Ovary (tissue), 7 donors: ENCODE measurements at regions not wholly inside any gene's neighbourhood (a gene's known extent, or its start where the extent isn't known, plus 50 kb on each side); places are given as distances from the start of the nearest gene placed in this dataset.

ENCODE experiments used
- DNase-seq, 5 donors: peaks; one replicate each; pipeline ENCODE4 v3.0.0-alpha.2; 2019 to 2020
- H3K27ac ChIP-seq, 2 donors: fragments of 200-600 bp; one replicate each; pipeline versions ENCODE4 v1.5.1 to v1.8.0; 2019 to 2022
- H3K27me3 ChIP-seq: fragments of 200-600 bp; one replicate; pipeline ENCODE4 v1.8.0; 2022
- H3K36me3 ChIP-seq: fragments of 200-600 bp; sonication (generic); one replicate; pipeline ENCODE4 v1.5.1; 2019
- H3K4me1 ChIP-seq: one replicate; pipeline ENCODE4 v1.8.1; 2013; ENCODE audit warnings: mild to moderate bottlenecking, moderate library complexity; ENCODE audit not compliant: insufficient read depth
- H3K4me3 ChIP-seq: fragments of 200-600 bp; sonication (generic); one replicate; pipeline ENCODE4 v1.5.1; 2017
- H3K9me3 ChIP-seq, 2 donors: fragments of 200-600 bp in 1 of 2; sonication (generic) in 1 of 2; one replicate each; pipeline versions ENCODE4 v1.5.1 to v1.8.1; 2013 to 2019; ENCODE audit warnings: mild to moderate bottlenecking in 1 of 2, moderate library complexity in 1 of 2
- EP300 ChIP-seq: sonication (generic); formaldehyde crosslinking; IDR thresholded peaks from one replicate; pipeline ENCODE4 v1.6.1; 2017; ENCODE audit warnings: antibody characterized with exemption
- POLR2A ChIP-seq: fragments of 450-650 bp; IDR thresholded peaks from one replicate; pipeline ENCODE4 v1.6.1; 2017; ENCODE audit warnings: antibody characterized with exemption, mild to moderate bottlenecking, moderate library complexity
- WGBS, 3 donors: extraction: QIAGEN DNeasy Blood & Tissue Kit in 1 of 3; methylation state at CpG; one replicate each; pipeline versions ENCODE4 v1.1.5 to v1.1.7; 2013 to 2017; 5-methylcytosine and 5-hydroxymethylcytosine counted together
- intact Hi-C, 4 donors: fragments of 100-400 bp; cut with DNase I; formaldehyde crosslinking; loops; one replicate each; pipeline versions ENCODE4 v1.11.0 to v1.15.1; 2022 to 2023
- TF ChIP-seq, protein P1 (sequence below), 3 donors: fragments of 450-650 bp in 2 of 3; fragments of 200-600 bp in 1 of 3; IDR thresholded peaks; one replicate each; pipeline versions ENCODE4 v1.5.1 to v1.8.0; 2016 to 2022; ENCODE audit warnings: antibody characterized with exemption in 3 of 3, mild to moderate bottlenecking in 1 of 3
- donor health status: DM: no; HTN: no; CAD: no; lungs with moderate emphysema.
- donor health status: DM: no; HTN: no; CAD: no.
- donor health status: Bipolar disorder and iron deficiency.
- donor health status: DM: no; HTN: no; CAD: no.
- donor health status: DM: yes; HTN: yes; CAD: no.

DNA sequence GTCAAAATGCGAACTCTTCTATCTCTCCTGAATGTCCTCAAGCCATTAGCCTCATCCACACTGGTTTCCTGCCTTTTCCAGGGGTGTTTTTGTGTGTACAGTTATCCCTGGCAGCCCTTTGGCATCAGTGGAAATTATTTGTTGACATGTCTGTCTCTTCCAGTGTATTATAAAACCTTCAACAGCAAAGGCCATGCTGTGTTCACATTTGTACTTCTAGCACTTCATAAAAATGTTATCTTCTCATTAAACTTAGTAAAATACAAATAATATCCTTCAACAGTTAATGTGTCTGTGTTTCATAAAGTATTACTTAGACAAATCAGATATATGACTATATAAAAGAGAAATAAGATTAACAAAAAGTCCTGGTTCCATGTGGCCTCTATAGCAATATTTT is 359.5 kb upstream of the ARGLU1 start:
- DNase-seq, result no peak
- H3K4me1 ChIP-seq, result no peaks in the 10 kb centered on the region
- no peaks in the 10 kb centered on the region for H3K36me3 ChIP-seq
- H3K27me3 ChIP-seq, result no peaks in the 10 kb centered on the region
- no peaks in the 10 kb centered on the region for H3K9me3 ChIP-seq
- 97 to 100% (median 97%) methylated on average over 1 of the region's 1 CpG for WGBS, 3 donors
- no peak overlapping the region for H3K27ac ChIP-seq
- no peak overlapping the region for H3K4me3 ChIP-seq
- TF ChIP-seq EP300 (no peak), POLR2A (no peak)
- TF ChIP-seq, protein P1, sequence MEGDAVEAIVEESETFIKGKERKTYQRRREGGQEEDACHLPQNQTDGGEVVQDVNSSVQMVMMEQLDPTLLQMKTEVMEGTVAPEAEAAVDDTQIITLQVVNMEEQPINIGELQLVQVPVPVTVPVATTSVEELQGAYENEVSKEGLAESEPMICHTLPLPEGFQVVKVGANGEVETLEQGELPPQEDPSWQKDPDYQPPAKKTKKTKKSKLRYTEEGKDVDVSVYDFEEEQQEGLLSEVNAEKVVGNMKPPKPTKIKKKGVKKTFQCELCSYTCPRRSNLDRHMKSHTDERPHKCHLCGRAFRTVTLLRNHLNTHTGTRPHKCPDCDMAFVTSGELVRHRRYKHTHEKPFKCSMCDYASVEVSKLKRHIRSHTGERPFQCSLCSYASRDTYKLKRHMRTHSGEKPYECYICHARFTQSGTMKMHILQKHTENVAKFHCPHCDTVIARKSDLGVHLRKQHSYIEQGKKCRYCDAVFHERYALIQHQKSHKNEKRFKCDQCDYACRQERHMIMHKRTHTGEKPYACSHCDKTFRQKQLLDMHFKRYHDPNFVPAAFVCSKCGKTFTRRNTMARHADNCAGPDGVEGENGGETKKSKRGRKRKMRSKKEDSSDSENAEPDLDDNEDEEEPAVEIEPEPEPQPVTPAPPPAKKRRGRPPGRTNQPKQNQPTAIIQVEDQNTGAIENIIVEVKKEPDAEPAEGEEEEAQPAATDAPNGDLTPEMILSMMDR (IDR thresholded peaks at IDR 0.05), result no peak
- intact Hi-C loops, result no loop called here

DNA sequence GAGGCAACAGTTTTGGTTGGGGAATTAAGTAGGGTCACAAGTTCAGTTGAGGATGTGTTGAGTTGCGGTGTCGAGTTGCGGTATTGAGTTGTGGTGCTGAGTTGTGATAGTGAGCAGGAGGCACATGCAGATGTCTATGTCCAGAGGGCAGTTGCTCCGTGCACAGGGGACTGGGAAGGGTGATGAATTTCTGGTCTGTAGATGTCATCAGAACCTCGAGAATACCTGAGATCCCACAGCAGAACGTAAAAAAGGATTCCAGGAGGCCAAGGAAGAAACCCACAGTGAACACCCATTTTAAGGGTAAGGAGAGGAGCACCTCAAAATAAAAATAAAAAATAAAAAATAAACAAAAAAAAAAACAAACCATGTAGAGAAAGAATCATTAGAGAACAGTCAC is 354.4 kb upstream of the ARGLU1 start:
- H3K27me3 ChIP-seq, result no peaks in the 10 kb centered on the region
- WGBS, 3 donors, result 88 to 93% (median 92%) methylated on average over 6 of the region's 6 CpGs
- no peaks in the 10 kb centered on the region for H3K4me1 ChIP-seq
- no peaks in the 10 kb centered on the region for H3K36me3 ChIP-seq
- TF ChIP-seq EP300 (no peak), POLR2A (no peak)
- TF ChIP-seq, protein P1 (IDR thresholded peaks at IDR 0.05), result no peak
- no peak overlapping the region for H3K4me3 ChIP-seq
- H3K27ac ChIP-seq, result no peak overlapping the region
- intact Hi-C loops, result no loop called here
- DNase-seq, result no peak
- H3K9me3 ChIP-seq, result no peaks in the 10 kb centered on the region

DNA sequence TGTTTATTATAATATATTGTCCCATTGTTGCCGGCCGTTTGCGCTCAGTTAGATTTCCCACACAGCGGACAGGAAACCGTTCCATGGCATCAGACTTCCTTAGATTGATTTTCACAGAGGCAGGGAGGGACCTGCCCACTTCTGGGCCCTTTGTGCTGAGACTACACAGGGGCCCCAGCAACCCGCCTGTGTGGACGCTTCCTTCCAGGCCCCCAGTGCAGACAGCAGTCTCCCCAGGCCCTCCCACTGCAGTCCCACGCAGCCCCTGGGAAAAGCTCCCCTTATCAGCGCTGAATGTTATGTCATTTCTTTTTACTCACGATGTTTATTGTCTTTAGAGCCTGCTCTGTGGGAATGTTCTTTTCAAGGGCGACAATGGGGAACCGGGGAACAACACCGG is 351.7 kb upstream of the ARGLU1 start:
- H3K27me3 ChIP-seq, result no peaks in the 10 kb centered on the region
- intact Hi-C loops, result no loop called here
- no peaks in the 10 kb centered on the region for H3K36me3 ChIP-seq
- H3K9me3 ChIP-seq, result no peaks in the 10 kb centered on the region
- H3K4me1 ChIP-seq, result no peaks in the 10 kb centered on the region
- no peak overlapping the region for H3K4me3 ChIP-seq
- peak in 2 of 5 donors; percentile 13 to 21 for DNase-seq
- WGBS, 3 donors, result 35 to 47% (median 36%) methylated on average over 13 of the region's 13 CpGs
- no peak overlapping the region for H3K27ac ChIP-seq
- TF ChIP-seq POLR2A (no peak), EP300 (no peak)
- TF ChIP-seq, protein P1 (IDR thresholded peaks at IDR 0.05), result no peak

DNA sequence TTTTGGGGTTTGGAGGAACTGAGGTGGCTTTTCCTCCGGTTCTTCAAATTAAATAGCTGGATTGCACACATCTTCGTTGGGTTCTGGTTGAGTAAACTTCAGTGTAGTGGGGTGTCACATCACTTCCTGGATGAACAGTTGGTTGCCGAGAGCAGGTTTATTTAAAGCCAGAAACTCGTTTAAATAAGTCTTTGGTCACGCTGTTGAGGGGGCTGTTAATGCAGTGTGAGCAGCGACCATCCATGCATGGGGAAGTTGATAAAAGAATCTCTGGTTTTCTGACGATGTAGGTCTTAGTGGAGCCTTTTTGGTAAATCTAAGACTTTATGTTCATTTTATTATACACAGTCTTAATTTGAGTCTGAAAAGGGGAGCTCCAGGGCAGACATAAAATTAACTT is 351.2 kb upstream of the ARGLU1 start:
- DNase-seq, result no peak
- H3K4me1 ChIP-seq, result no peaks in the 10 kb centered on the region
- H3K27ac ChIP-seq, result no peak overlapping the region
- 71 to 80% (median 72%) methylated on average over 7 of the region's 7 CpGs for WGBS, 3 donors
- no peaks in the 10 kb centered on the region for H3K9me3 ChIP-seq
- no peaks in the 10 kb centered on the region for H3K27me3 ChIP-seq
- H3K4me3 ChIP-seq, result no peak overlapping the region
- no peaks in the 10 kb centered on the region for H3K36me3 ChIP-seq
- no peak for TF ChIP-seq POLR2A
- TF ChIP-seq, protein P1 (IDR thresholded peaks at IDR 0.05), result no peak
- no peak for TF ChIP-seq EP300
- intact Hi-C loops, result no loop called here

DNA sequence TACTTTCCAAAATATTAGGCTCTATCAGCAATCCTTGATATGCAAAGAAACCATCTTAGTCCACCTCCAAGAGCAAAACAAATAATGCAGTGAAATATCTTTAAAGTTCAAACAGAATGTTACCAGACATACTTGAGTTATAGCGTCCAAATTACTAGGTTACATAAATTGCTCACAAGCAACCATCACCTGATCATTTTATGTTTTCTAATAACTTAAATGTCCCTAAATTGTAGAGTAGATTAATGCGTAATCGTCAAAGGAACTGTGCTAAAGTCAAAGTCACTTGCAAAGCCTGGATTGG is 350.6 kb upstream of the ARGLU1 start:
- no peaks in the 10 kb centered on the region for H3K27me3 ChIP-seq
- no peaks in the 10 kb centered on the region for H3K9me3 ChIP-seq
- DNase-seq, result no peak
- intact Hi-C loops, result no loop called here
- H3K4me3 ChIP-seq, result no peak overlapping the region
- no peaks in the 10 kb centered on the region for H3K36me3 ChIP-seq
- no peak overlapping the region for H3K27ac ChIP-seq
- 20 to 29% (median 25%) methylated on average over 3 of the region's 3 CpGs for WGBS, 3 donors
- H3K4me1 ChIP-seq, result no peaks in the 10 kb centered on the region
- TF ChIP-seq POLR2A, result no peak
- TF ChIP-seq, protein P1 (IDR thresholded peaks at IDR 0.05), result no peak
- no peak for TF ChIP-seq EP300
